A204.1 (cell line): ENCODE measurements at regions not wholly inside any gene's neighbourhood (a gene's known extent, or its start where the extent isn't known, plus 50 kb on each side); places are given as distances from the start of the nearest gene placed in this dataset.

ENCODE experiments used
- FAIRE-seq: peaks from 2 replicates; lab custom pipeline; 2012; peaks lifted over from hg19 to GRCh38; lab: Jason Lieb, UNC

- no peak for FAIRE-seq
These were observed 158.5 kb upstream of the SMAD3 start for GRCh38 chr15:66906668-66907614.

GRCh38 chr15:66907826-66908743 is 157.3 kb upstream of the SMAD3 start:
- FAIRE-seq = no peak

- FAIRE-seq = no peak
These were observed 156.7 kb upstream of the SMAD3 start for GRCh38 chr15:66908744-66909095.

- no peak for FAIRE-seq
These were observed 156.0 kb upstream of the SMAD3 start for GRCh38 chr15:66909381-66909890.

GRCh38 chr15:66911131-66911700 is 154.2 kb upstream of the SMAD3 start:
- no peak for FAIRE-seq

- FAIRE-seq = no peak
These were observed 153.4 kb upstream of the SMAD3 start for GRCh38 chr15:66912001-66912400.

- no peak for FAIRE-seq
These were observed 153.0 kb upstream of the SMAD3 start for GRCh38 chr15:66912441-66912840.

- FAIRE-seq = no peak
These were observed 147.4 kb upstream of the SMAD3 start for GRCh38 chr15:66917904-66918448.

GRCh38 chr15:66919421-66919820 is 146.0 kb upstream of the SMAD3 start:
- FAIRE-seq = no peak

- FAIRE-seq = no peak
These were observed 144.0 kb upstream of the SMAD3 start for GRCh38 chr15:66921319-66921915.

- no peak for FAIRE-seq
These were observed 142.8 kb upstream of the SMAD3 start for GRCh38 chr15:66922608-66923007.

GRCh38 chr15:66923438-66923881 is 141.9 kb upstream of the SMAD3 start:
- FAIRE-seq = no peak

- FAIRE-seq = no peak
These were observed 140.5 kb upstream of the SMAD3 start for GRCh38 chr15:66924889-66925288.

GRCh38 chr15:66925721-66926120 is 139.7 kb upstream of the SMAD3 start:
- no peak for FAIRE-seq

- no peak for FAIRE-seq
These were observed 138.0 kb upstream of the SMAD3 start for GRCh38 chr15:66927201-66928077.

GRCh38 chr15:66928101-66928500 is 137.3 kb upstream of the SMAD3 start:
- FAIRE-seq = no peak

- no peak for FAIRE-seq
These were observed 136.6 kb upstream of the SMAD3 start for GRCh38 chr15:66928784-66929183.

GRCh38 chr15:66929843-66930402 is 135.5 kb upstream of the SMAD3 start:
- no peak for FAIRE-seq

GRCh38 chr15:66931768-66932633 is 133.4 kb upstream of the SMAD3 start:
- no peak for FAIRE-seq
